ENCODE measurements at regions not wholly inside any gene's neighbourhood (a gene's known extent, or its start where the extent isn't known, plus 50 kb on each side); places are given as distances from the start of the nearest gene placed in this dataset.

GRCh38 chr15:69801144-69801543, 296.6 kb downstream of the TLE3 start:
- no peaks in the 10 kb centered on the region for H3K4me1 ChIP-seq (ENCODE audit: control insufficient read depth in 4 of 4, insufficient read depth in 4 of 4, low read length in 3 of 4)
- no peak for DNase-seq (ENCODE audit: low spot score)
- no peak overlapping the region for H3K27ac ChIP-seq (ENCODE audit: low read depth in 1 of 2, low read length in 2 of 2)
- H3K9me3 ChIP-seq (ENCODE audit: control insufficient read depth in 4 of 4, low read length in 3 of 4), result no peaks in the 10 kb centered on the region
- H3K36me3 ChIP-seq (ENCODE audit: control insufficient read depth in 4 of 4, insufficient read depth in 3 of 4, low read depth in 1 of 4, low read length in 3 of 4), result no peaks in the 10 kb centered on the region
- no peak overlapping the region for H3K4me3 ChIP-seq (ENCODE audit: low read depth in 1 of 3, low read length in 3 of 3)
- H3K9ac ChIP-seq (ENCODE audit: low read depth in 1 of 2, low read length in 2 of 2), result no peak overlapping the region
- 70% methylated on average over 9 of the region's 9 CpGs for WGBS
- H3K27me3 ChIP-seq (ENCODE audit: control insufficient read depth in 4 of 4, insufficient read depth in 4 of 4, low read length in 3 of 4), result no peaks in the 10 kb centered on the region
- TF ChIP-seq ZBTB33 (IDR thresholded peaks at IDR 0.05) (no peak), RAD21 (IDR thresholded peaks at IDR 0.05) (no peak), HNF4G (IDR thresholded peaks at IDR 0.05) (no peak), JUND (IDR thresholded peaks at IDR 0.05) (no peak), YY1 (IDR thresholded peaks at IDR 0.05) (no peak), ATF3 (IDR thresholded peaks at IDR 0.05) (no peak), TAF1 (conservative IDR thresholded peaks at IDR 0.05) (no peak), NR2F2 (IDR thresholded peaks at IDR 0.05) (no peak), EGR1 (IDR thresholded peaks at IDR 0.05; ENCODE audit: low read depth in 2 of 2) (no peak), FOXA1 (IDR thresholded peaks at IDR 0.05) (no peak), SP1 (IDR thresholded peaks at IDR 0.05) (no peak), GABPA (IDR thresholded peaks at IDR 0.05 in 1 of 2, conservative IDR thresholded peaks at IDR 0.05 in 1 of 2) (no peak), MAX (IDR thresholded peaks at IDR 0.05) (no peak), REST (IDR thresholded peaks at IDR 0.05) (no peak), FOXA2 (IDR thresholded peaks at IDR 0.05) (no peak), HNF4A (conservative IDR thresholded peaks at IDR 0.05) (no peak), RXRA (IDR thresholded peaks at IDR 0.05) (no peak)

GRCh38 chr15:69802432-69802831, 295.3 kb downstream of the TLE3 start:
- Histone ChIP-seq H3K36me3 (ENCODE audit: control insufficient read depth in 4 of 4, insufficient read depth in 3 of 4, low read depth in 1 of 4, low read length in 3 of 4) (no peaks in the 10 kb centered on the region), H3K9me3 (ENCODE audit: control insufficient read depth in 4 of 4, low read length in 3 of 4) (no peaks in the 10 kb centered on the region), H3K27me3 (ENCODE audit: control insufficient read depth in 4 of 4, insufficient read depth in 4 of 4, low read length in 3 of 4) (no peaks in the 10 kb centered on the region), H3K27ac (ENCODE audit: low read depth in 1 of 2, low read length in 2 of 2) (no peak overlapping the region), H3K9ac (ENCODE audit: low read depth in 1 of 2, low read length in 2 of 2) (no peak overlapping the region), H3K4me1 (ENCODE audit: control insufficient read depth in 4 of 4, insufficient read depth in 4 of 4, low read length in 3 of 4) (no peaks in the 10 kb centered on the region), H3K4me3 (ENCODE audit: low read depth in 1 of 3, low read length in 3 of 3) (no peak overlapping the region)
- WGBS, result 89% methylated on average over 4 of the region's 4 CpGs
- no peak for DNase-seq (ENCODE audit: low spot score)
- no peak for TF ChIP-seq CTCF (IDR thresholded peaks at IDR 0.05; ENCODE audit: low read depth, low read length, missing input control)
- TF ChIP-seq EGR1 (IDR thresholded peaks at IDR 0.05; ENCODE audit: low read depth in 2 of 2), result no peak

All from liver (tissue), 8 donors.